Peyer's patch (tissue), 4 donors: ENCODE measurements at regions not wholly inside any gene's neighbourhood (a gene's known extent, or its start where the extent isn't known, plus 50 kb on each side); places are given as distances from the start of the nearest gene placed in this dataset.

Source experiments
- DNase-seq, 3 donors: peaks; one replicate each; pipeline ENCODE4 v3.0.0-alpha.2; 2017 to 2019
- H3K27ac ChIP-seq, 4 donors: fragments of 200-600 bp; sonication (generic); one replicate each; pipeline ENCODE4 v1.5.1; 2016 to 2019
- H3K27me3 ChIP-seq, 2 donors: fragments of 200-600 bp; sonication (generic); one replicate each; pipeline ENCODE4 v1.5.1; 2019
- H3K36me3 ChIP-seq, 3 donors: fragments of 200-600 bp; sonication (generic); one replicate each; pipeline ENCODE4 v1.5.1; 2016 to 2019
- H3K4me1 ChIP-seq, 4 donors: fragments of 200-600 bp; sonication (generic); one replicate each; pipeline ENCODE4 v1.5.1; 2016 to 2019
- H3K4me3 ChIP-seq, 4 donors: fragments of 200-600 bp; sonication (generic); 1 replicate in 3 of 4; 2 replicates in 1 of 4; pipeline ENCODE4 v1.5.1; 2016 to 2019; ENCODE audit warnings: mild to moderate bottlenecking in 1 of 4
- H3K9me3 ChIP-seq, 4 donors: fragments of 200-600 bp; sonication (generic); one replicate each; pipeline ENCODE4 v1.5.1; 2016 to 2019; ENCODE audit warnings: mild to moderate bottlenecking in 1 of 4
- CTCF ChIP-seq, 6 experiments: fragments of 450-650 bp in 4 of 6; fragments of 200-600 bp in 2 of 6; sonication (generic) in 1 of 6; IDR thresholded peaks; one replicate each; pipeline ENCODE4 v1.5.1; 2017 to 2019; ENCODE audit warnings: antibody characterized with exemption in 6 of 6, mild to moderate bottlenecking in 3 of 6, moderate library complexity in 1 of 6
- POLR2A ChIP-seq, 2 donors: fragments of 450-650 bp; IDR thresholded peaks; one replicate each; pipeline ENCODE4 v1.5.1; 2017; ENCODE audit warnings: antibody characterized with exemption in 2 of 2, mild to moderate bottlenecking in 2 of 2, moderate library complexity in 2 of 2

GRCh38 chr14:73800970-73801515 lies 50.6 kb upstream of the PTGR2 start:
- Histone ChIP-seq H3K36me3 (peaks cover 0 to 5% (median 0%) of the 10 kb centered on the region in 3 donors), H3K4me3 (no peak overlapping the region), H3K27me3 (no peaks in the 10 kb centered on the region), H3K4me1 (peaks cover 0 to 31% (median 3%) of the 10 kb centered on the region in 4 donors), H3K9me3 (no peaks in the 10 kb centered on the region), H3K27ac (peak overlapping the region in 2 of 4 donors; percentile 85 to 86)
- peak in 1 of 6 experiments; percentile 27 for TF ChIP-seq CTCF (IDR thresholded peaks at IDR 0.05)
- no peak for TF ChIP-seq POLR2A (IDR thresholded peaks at IDR 0.05)
- DNase-seq, result peak in 1 of 3 donors; percentile 65

- Histone ChIP-seq H3K27ac (peak overlapping the region in 2 of 4 donors; percentile 52 to 84), H3K4me1 (peaks cover 0 to 41% (median 8%) of the 10 kb centered on the region in 4 donors), H3K27me3 (no peaks in the 10 kb centered on the region), H3K36me3 (no peaks in the 10 kb centered on the region), H3K4me3 (no peak overlapping the region), H3K9me3 (no peaks in the 10 kb centered on the region)
- TF ChIP-seq CTCF (IDR thresholded peaks at IDR 0.05) (no peak), POLR2A (IDR thresholded peaks at IDR 0.05) (no peak)
- no peak for DNase-seq
Measured at GRCh38 chr14:73797543-73798265, 53.9 kb upstream of the PTGR2 start.

- Histone ChIP-seq H3K27me3 (no peaks in the 10 kb centered on the region), H3K4me1 (peaks cover 0 to 37% (median 8%) of the 10 kb centered on the region in 4 donors), H3K4me3 (no peak overlapping the region), H3K27ac (peak overlapping the region in 3 of 4 donors; percentile 56 to 84 (median 77)), H3K36me3 (no peaks in the 10 kb centered on the region), H3K9me3 (no peaks in the 10 kb centered on the region)
- no peak for TF ChIP-seq CTCF (IDR thresholded peaks at IDR 0.05)
- TF ChIP-seq POLR2A (IDR thresholded peaks at IDR 0.05), result no peak
- DNase-seq, result no peak
Measured at GRCh38 chr14:73796893-73797542, 54.6 kb upstream of the PTGR2 start.

- Histone ChIP-seq H3K27me3 (no peaks in the 10 kb centered on the region), H3K36me3 (no peaks in the 10 kb centered on the region), H3K4me1 (peaks cover 0 to 37% (median 8%) of the 10 kb centered on the region in 4 donors), H3K9me3 (no peaks in the 10 kb centered on the region), H3K27ac (peak overlapping the region in 3 of 4 donors; percentile 56 to 84 (median 77)), H3K4me3 (no peak overlapping the region)
- TF ChIP-seq POLR2A (IDR thresholded peaks at IDR 0.05) (no peak), CTCF (IDR thresholded peaks at IDR 0.05) (no peak)
- no peak for DNase-seq
Measured at GRCh38 chr14:73796415-73796814, 55.2 kb upstream of the PTGR2 start.

- H3K36me3 ChIP-seq, result no peaks in the 10 kb centered on the region
- no peaks in the 10 kb centered on the region for H3K9me3 ChIP-seq
- peak in 2 of 3 donors; percentile 89 to 90 for DNase-seq
- peak overlapping the region in 3 of 4 donors; percentile 61 to 84 (median 77) for H3K27ac ChIP-seq
- peaks cover 0 to 41% (median 6%) of the 10 kb centered on the region in 4 donors for H3K4me1 ChIP-seq
- H3K4me3 ChIP-seq, result no peak overlapping the region
- no peak for TF ChIP-seq CTCF (IDR thresholded peaks at IDR 0.05)
- peak in 1 of 2 donors; percentile 50 for TF ChIP-seq POLR2A (IDR thresholded peaks at IDR 0.05)
- no peaks in the 10 kb centered on the region for H3K27me3 ChIP-seq
Measured at GRCh38 chr14:73795974-73796373, 55.7 kb upstream of the PTGR2 start.
